Lung (tissue), 11 donors: ENCODE measurements at regions not wholly inside any gene's neighbourhood (a gene's known extent, or its start where the extent isn't known, plus 50 kb on each side); places are given as distances from the start of the nearest gene placed in this dataset.
"Not testable (repeated sequence)": the region's sequence is repeated elsewhere in the genome, so short reads cannot be mapped to it uniquely, and the experiment has no call there.

Source experiments
- ATAC-seq: fragments of 200-7000 bp; cut with Tn5 transposase; one replicate; pipeline ENCODE4 v1.9.1; 2020; ENCODE audit warnings: moderate number of reproducible peaks; ENCODE audit not compliant: insufficient read depth, low FRiP score
- DNase-seq, 3 donors: peaks; one replicate each; pipeline ENCODE4 v3.0.0-alpha.2; 2013 to 2017
- H3K27ac ChIP-seq, 2 donors: one replicate each; pipeline ENCODE4 v1.5.1; 2013; ENCODE audit warnings: mild to moderate bottlenecking in 2 of 2, moderate library complexity in 2 of 2, control low read depth in 1 of 2, inconsistent platforms in 1 of 2, low read depth in 1 of 2, low read length in 1 of 2
- H3K27me3 ChIP-seq, 3 donors: one replicate each; pipeline ENCODE4 v1.5.1; 2013; ENCODE audit warnings: low read length in 2 of 3; ENCODE audit not compliant: control insufficient read depth in 3 of 3, insufficient read depth in 3 of 3
- H3K36me3 ChIP-seq, 4 donors: one replicate each; pipeline ENCODE4 v1.5.1; 2013; ENCODE audit warnings: low read length in 4 of 4, mild to moderate bottlenecking in 1 of 4, moderate library complexity in 1 of 4; ENCODE audit not compliant: control insufficient read depth in 4 of 4, insufficient read depth in 4 of 4
- H3K4me1 ChIP-seq, 5 donors: one replicate each; pipeline ENCODE4 v1.5.1; 2013; ENCODE audit warnings: low read length in 5 of 5, mild to moderate bottlenecking in 2 of 5, moderate library complexity in 1 of 5; ENCODE audit not compliant: control insufficient read depth in 5 of 5, insufficient read depth in 5 of 5
- H3K4me3 ChIP-seq: one replicate; pipeline ENCODE4 v1.5.1; 2013; ENCODE audit warnings: mild to moderate bottlenecking, control low read depth, moderate library complexity
- H3K9ac ChIP-seq, 2 donors: one replicate each; pipeline ENCODE4 v1.5.1; 2013; ENCODE audit warnings: low read length in 2 of 2, control low read depth in 1 of 2; ENCODE audit not compliant: insufficient read depth in 1 of 2
- H3K9me3 ChIP-seq, 4 donors: one replicate each; pipeline ENCODE4 v1.5.1; 2013; ENCODE audit warnings: low read length in 3 of 4, mild to moderate bottlenecking in 1 of 4, moderate library complexity in 1 of 4; ENCODE audit not compliant: control insufficient read depth in 4 of 4, insufficient read depth in 3 of 4
- WGBS, 2 donors: extraction: QIAGEN DNeasy Blood & Tissue Kit; methylation state at CpG; one replicate each; pipeline ENCODE4 v1.1.7; 2013; 5-methylcytosine and 5-hydroxymethylcytosine counted together
- TF ChIP-seq, protein P1 (sequence below): IDR thresholded peaks from 2 replicates; pipeline ENCODE4 v1.5.1; 2012; ENCODE audit warnings: mild to moderate bottlenecking; ENCODE audit errors: control extremely low read depth, extremely low read depth
- donor health status: control.
- donor health status: control.
- donor health status: Bipolar disorder and iron deficiency.
- donor health status: healthy.
- donor health status: DM: yes; HTN: yes; CAD: no.

DNA sequence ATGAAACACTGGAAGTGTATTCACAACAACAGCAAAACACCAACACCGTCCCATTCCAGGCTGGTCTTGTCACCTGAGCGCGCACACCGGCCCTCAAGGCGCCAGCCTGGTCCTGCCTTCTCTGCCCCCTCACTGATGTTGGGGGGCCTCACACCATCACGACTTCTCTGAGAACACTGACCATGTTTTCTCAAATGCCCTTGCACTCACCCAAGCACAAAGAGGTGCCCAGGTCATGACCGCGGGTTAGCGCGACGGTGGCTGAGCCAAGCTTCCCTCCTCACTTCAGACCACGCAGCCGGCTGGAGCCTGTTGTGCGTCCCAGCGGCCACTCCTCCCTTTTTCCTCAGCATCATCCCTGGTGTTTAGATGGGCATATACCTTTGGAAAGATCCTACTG lies 101.3 kb upstream of the SALL3 start:
- H3K9me3 ChIP-seq = peaks cover 0 to under 1% (median 0%) of the 10 kb centered on the region in 4 donors
- H3K27me3 ChIP-seq = peaks cover 0 to 21% (median 0%) of the 10 kb centered on the region in 3 donors
- H3K4me3 ChIP-seq = no peak overlapping the region
- no peaks in the 10 kb centered on the region for H3K4me1 ChIP-seq
- ATAC-seq = no peak
- 93 to 94% methylated on average over 15 of the region's 15 CpGs for WGBS, 2 donors
- no peak overlapping the region for H3K27ac ChIP-seq
- H3K36me3 ChIP-seq = no peaks in the 10 kb centered on the region
- no peak for DNase-seq
- H3K9ac ChIP-seq = no peak overlapping the region
- TF ChIP-seq, protein P1, sequence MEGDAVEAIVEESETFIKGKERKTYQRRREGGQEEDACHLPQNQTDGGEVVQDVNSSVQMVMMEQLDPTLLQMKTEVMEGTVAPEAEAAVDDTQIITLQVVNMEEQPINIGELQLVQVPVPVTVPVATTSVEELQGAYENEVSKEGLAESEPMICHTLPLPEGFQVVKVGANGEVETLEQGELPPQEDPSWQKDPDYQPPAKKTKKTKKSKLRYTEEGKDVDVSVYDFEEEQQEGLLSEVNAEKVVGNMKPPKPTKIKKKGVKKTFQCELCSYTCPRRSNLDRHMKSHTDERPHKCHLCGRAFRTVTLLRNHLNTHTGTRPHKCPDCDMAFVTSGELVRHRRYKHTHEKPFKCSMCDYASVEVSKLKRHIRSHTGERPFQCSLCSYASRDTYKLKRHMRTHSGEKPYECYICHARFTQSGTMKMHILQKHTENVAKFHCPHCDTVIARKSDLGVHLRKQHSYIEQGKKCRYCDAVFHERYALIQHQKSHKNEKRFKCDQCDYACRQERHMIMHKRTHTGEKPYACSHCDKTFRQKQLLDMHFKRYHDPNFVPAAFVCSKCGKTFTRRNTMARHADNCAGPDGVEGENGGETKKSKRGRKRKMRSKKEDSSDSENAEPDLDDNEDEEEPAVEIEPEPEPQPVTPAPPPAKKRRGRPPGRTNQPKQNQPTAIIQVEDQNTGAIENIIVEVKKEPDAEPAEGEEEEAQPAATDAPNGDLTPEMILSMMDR = no peak

DNA sequence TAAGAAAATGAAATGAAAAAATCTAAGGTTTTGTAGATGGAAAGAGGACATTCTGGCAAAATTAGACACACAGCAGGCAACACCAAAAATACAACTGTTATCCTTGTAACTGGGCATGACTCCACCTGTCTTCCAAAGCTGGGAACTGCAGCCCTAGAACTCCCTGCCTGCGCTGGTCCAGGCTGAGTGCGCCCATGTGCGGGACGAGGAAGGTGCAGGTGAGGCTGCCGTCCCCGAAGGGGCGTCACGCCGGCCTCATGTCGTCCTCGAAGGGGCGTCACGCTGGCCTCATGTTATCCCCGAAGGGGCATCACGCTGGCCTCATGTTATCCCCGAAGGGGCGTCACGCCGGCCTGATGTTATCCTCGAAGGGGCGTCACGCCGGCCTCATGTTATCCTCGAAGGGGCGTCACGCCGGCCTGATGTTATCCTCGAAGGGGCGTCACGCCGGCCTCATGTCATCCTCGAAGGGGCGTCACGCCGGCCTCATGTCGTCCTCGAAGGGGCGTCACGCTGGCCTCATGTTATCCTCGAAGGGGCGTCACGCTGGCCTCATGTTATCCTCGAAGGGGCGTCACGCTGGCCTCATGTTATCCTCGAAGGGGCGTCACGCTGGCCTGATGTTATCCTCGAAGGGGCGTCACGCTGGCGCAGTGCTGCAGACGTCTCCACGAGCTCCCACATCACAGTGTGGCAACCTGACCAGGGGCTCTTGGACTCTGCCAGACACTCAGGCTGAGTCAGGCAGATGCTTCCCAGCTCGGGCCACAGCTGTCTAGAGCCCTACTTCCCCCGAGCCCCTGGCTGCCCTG lies 100.3 kb upstream of the SALL3 start:
- 87 to 91% methylated on average over 56 of the region's 56 CpGs for WGBS, 2 donors
- not testable (repeated sequence) for ATAC-seq

DNA sequence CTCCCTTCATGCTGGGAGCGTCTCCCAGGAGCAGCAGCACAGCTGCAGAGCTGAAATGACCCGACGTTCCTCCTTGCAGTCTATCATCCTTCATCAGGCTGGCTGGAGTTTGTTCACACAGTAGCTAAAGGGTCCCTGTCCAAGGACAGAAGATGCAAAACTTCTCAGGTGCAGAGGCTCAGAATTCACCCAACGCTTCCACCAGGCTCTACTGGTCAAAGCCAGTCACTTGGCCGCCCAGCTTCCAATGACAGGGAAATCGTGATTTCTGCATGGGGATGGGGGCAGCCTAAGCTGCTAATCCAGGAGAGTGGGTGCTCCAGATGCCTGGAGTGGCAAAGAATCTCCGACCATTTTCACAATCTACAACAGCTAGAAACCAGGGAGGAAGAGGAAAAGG lies 97.0 kb upstream of the SALL3 start:
- no peaks in the 10 kb centered on the region for H3K36me3 ChIP-seq
- peaks cover 0 to 13% (median 0%) of the 10 kb centered on the region in 4 donors for H3K9me3 ChIP-seq
- peaks cover 0 to 7% (median 0%) of the 10 kb centered on the region in 3 donors for H3K27me3 ChIP-seq
- WGBS, 2 donors = 76 to 84% methylated on average over 7 of the region's 7 CpGs
- no peaks in the 10 kb centered on the region for H3K4me1 ChIP-seq
- H3K4me3 ChIP-seq = no peak overlapping the region
- DNase-seq = no peak
- no peak overlapping the region for H3K27ac ChIP-seq
- TF ChIP-seq, protein P1 = no peak
- H3K9ac ChIP-seq = no peak overlapping the region
- no peak for ATAC-seq

More for the DNA sequence above, 100.3 kb upstream of the SALL3 start:
- not testable (repeated sequence) for H3K36me3 ChIP-seq, H3K4me3 ChIP-seq, H3K9me3 ChIP-seq, H3K9ac ChIP-seq, H3K4me1 ChIP-seq, H3K27ac ChIP-seq
- peak in 1 of 3 donors; percentile 16 for DNase-seq
- TF ChIP-seq, protein P1 = peak; percentile 19
- H3K27me3 ChIP-seq = peaks cover 0 to 19% (median 0%) of the 10 kb centered on the region in 3 donors
